ENCODE measurements at regions not wholly inside any gene's neighbourhood (a gene's known extent, or its start where the extent isn't known, plus 50 kb on each side); places are given as distances from the start of the nearest gene placed in this dataset.

DNA sequence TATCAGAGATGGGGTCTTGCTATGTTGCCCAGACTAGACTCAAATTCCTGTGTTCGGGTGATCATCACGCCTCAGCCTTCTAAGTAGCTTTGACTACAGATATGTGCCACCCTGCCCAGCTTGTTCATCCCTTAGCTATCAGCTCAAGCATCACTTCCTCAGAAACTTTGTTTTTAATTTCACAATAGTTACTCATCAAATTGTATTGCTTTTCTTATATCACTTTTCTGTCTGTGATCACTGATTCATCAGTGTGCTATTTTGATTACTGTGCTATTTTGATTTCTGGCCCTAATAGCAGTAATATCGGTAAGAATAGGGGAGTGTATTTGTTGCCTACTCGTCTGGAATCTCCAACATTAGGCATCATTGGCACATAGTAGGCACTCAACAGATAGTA, 878.6 kb upstream of the PCDH20 start:
- H3K4me3 ChIP-seq (ENCODE audit: low read depth, low read length): no peak overlapping the region
- CTCF ChIA-PET: no interaction called here
- no peak for TF ChIP-seq CTCF (IDR thresholded peaks at IDR 0.05; ENCODE audit: insufficient read depth, low read length, missing control alignments)
- DNase-seq (ENCODE audit: low read depth, low spot score): no peak
- POLR2A ChIA-PET: interaction anchor here (0.7 kb wide), 1 partner anchor 26 kb away, joined by 3 read pairs; no protein-coding TSS in a partner anchor

DNA sequence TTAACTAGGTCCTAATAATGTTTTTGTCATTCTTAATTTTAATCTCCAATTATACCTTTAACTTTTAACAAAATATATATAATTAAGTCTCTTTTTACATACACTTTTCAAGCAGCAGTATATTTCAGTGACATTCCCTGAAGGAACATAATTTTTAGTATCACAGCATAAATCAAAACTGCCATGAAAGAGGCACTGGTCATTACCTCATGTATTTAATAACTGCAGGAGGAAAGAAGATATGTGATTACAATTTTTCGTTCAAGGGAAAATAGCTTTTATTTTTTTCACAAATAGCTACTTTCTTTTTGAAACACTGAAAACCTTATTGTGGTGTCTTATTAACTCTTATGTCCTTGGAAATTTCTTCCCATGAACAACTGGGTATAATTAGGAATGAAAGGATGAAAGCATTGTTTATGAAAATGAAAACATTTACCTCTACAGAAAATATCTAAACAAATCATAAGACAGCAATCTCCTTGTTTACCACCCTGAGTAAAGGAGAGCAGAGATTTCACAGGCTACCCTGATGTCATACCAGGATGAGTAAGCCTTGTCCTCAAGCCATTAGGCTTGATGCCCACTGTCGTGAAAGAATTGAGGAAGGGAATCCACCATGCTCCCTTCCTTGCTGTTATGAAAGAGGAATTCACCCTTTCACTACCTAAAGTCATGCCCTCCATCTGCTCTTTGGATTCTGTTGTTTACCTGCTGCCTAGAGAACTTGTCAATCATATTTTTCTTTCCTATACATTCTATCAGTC, 877.2 kb upstream of the PCDH20 start:
- no peak for TF ChIP-seq CTCF (IDR thresholded peaks at IDR 0.05; ENCODE audit: insufficient read depth, low read length, missing control alignments)
- no peak overlapping the region for H3K4me3 ChIP-seq (ENCODE audit: low read depth, low read length)
- POLR2A ChIA-PET: no interaction called here
- CTCF ChIA-PET: no interaction called here
- DNase-seq (ENCODE audit: low read depth, low spot score): no peak

- DNase-seq (ENCODE audit: low read depth, low spot score): no peak
- ChIA-PET POLR2A (no interaction called here), CTCF (no interaction called here)
- no peak overlapping the region for H3K4me3 ChIP-seq (ENCODE audit: low read depth, low read length)
- TF ChIP-seq CTCF (IDR thresholded peaks at IDR 0.05; ENCODE audit: insufficient read depth, low read length, missing control alignments): no peak
These were observed 874.9 kb upstream of the PCDH20 start for GRCh38 chr13:62290542-62290941.

DNA sequence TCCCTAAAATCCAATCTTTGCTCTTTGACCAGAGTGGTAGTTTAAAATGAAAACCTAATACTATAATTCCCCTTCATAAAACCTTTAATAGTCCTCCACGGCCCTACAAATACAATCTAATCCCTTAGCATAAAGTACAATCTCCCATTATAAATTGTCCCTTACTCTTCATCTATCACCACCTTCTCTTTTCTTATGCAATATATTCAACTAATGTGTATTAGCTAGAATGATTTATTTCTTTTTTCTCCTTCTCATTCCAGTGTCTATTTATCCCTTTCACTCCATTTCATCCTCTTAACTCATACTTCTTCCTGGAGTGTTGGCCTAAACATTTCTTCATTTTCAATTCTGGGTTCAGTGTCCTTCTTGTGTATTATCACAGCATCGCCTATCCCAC, 872.1 kb upstream of the PCDH20 start:
- no peak for TF ChIP-seq CTCF (IDR thresholded peaks at IDR 0.05; ENCODE audit: insufficient read depth, low read length, missing control alignments)
- ChIA-PET POLR2A (no interaction called here), CTCF (no interaction called here)
- H3K4me3 ChIP-seq (ENCODE audit: low read depth, low read length): no peak overlapping the region
- no peak for DNase-seq (ENCODE audit: low read depth, low spot score)

DNA sequence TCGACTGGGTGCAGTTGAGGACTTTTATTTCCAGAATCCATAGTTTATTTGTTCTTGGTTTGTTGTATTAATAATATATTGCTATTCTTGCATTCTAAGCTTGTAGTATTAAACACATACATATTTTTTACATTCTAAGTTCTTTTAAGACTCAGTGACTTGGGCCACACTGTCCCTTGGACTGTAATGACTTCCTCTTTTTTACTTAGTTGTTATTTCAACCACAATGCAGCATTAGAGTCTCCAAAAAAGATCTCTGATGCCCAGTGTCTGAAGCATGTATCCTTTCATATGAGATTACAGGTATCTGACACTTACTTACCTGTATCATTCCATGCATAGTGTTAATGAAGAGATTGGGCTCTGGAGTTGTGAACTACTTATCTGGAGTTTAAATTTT, 864.9 kb upstream of the PCDH20 start:
- CTCF ChIA-PET: no interaction called here
- POLR2A ChIA-PET: no interaction called here
- no peak for TF ChIP-seq CTCF (IDR thresholded peaks at IDR 0.05; ENCODE audit: insufficient read depth, low read length, missing control alignments)
- H3K4me3 ChIP-seq (ENCODE audit: low read depth, low read length): no peak overlapping the region
- DNase-seq (ENCODE audit: low read depth, low spot score): no peak

GRCh38 chr13:62278271-62278670, 862.6 kb upstream of the PCDH20 start:
- ChIA-PET CTCF (no interaction called here), POLR2A (no interaction called here)
- no peak for TF ChIP-seq CTCF (IDR thresholded peaks at IDR 0.05; ENCODE audit: insufficient read depth, low read length, missing control alignments)
- DNase-seq (ENCODE audit: low read depth, low spot score): no peak
- H3K4me3 ChIP-seq (ENCODE audit: low read depth, low read length): no peak overlapping the region
